GM21786 (cell line): ENCODE measurements at regions not wholly inside any gene's neighbourhood (a gene's known extent, or its start where the extent isn't known, plus 50 kb on each side); places are given as distances from the start of the nearest gene placed in this dataset.

ENCODE experiments used
- ATAC-seq: cut with Tn5 transposase; IDR thresholded peaks from one replicate; pipeline ENCODE4 v1.9.1; 2021; ENCODE audit not compliant: unreplicated experiment

GRCh38 chr9:108178318-108178717 is 677.5 kb downstream of the ACTL7B start:
- ATAC-seq, result no peak

- no peak for ATAC-seq
Measured at GRCh38 chr9:108168236-108168850, 678.8 kb upstream of the KLF4 start.

GRCh38 chr9:108167136-108167900 is 677.7 kb upstream of the KLF4 start:
- ATAC-seq, result no peak

- ATAC-seq, result no peak
Measured at GRCh38 chr9:108166519-108166918, 677.0 kb upstream of the KLF4 start.

- ATAC-seq, result no peak
Measured at GRCh38 chr9:108163321-108164005, 673.9 kb upstream of the KLF4 start.

- ATAC-seq, result no peak
Measured at GRCh38 chr9:108162664-108163063, 673.1 kb upstream of the KLF4 start.

- no peak for ATAC-seq
Measured at GRCh38 chr9:108161503-108161902, 671.9 kb upstream of the KLF4 start.

- ATAC-seq, result no peak
Measured at GRCh38 chr9:108160706-108161355, 671.3 kb upstream of the KLF4 start.

- ATAC-seq, result no peak
Measured at GRCh38 chr9:108160039-108160438, 670.5 kb upstream of the KLF4 start.

GRCh38 chr9:108158236-108158995 is 668.8 kb upstream of the KLF4 start:
- ATAC-seq, result no peak

- ATAC-seq, result no peak
Measured at GRCh38 chr9:108156270-108156998, 666.9 kb upstream of the KLF4 start.

GRCh38 chr9:108153416-108153815 is 663.8 kb upstream of the KLF4 start:
- ATAC-seq, result no peak

- no peak for ATAC-seq
Measured at GRCh38 chr9:108150736-108151586, 661.4 kb upstream of the KLF4 start.

- ATAC-seq, result no peak
Measured at GRCh38 chr9:108149326-108149725, 659.8 kb upstream of the KLF4 start.

GRCh38 chr9:108142504-108143201 is 653.1 kb upstream of the KLF4 start:
- ATAC-seq, result no peak

GRCh38 chr9:108142142-108142503 is 652.6 kb upstream of the KLF4 start:
- no peak for ATAC-seq

GRCh38 chr9:108139900-108140299 is 650.3 kb upstream of the KLF4 start:
- no peak for ATAC-seq

- ATAC-seq, result no peak
Measured at GRCh38 chr9:108138516-108138915, 648.9 kb upstream of the KLF4 start.

- no peak for ATAC-seq
Measured at GRCh38 chr9:108136656-108137055, 647.1 kb upstream of the KLF4 start.
